Upper lobe of left lung (tissue), 4 donors: ENCODE measurements at regions not wholly inside any gene's neighbourhood (a gene's known extent, or its start where the extent isn't known, plus 50 kb on each side); places are given as distances from the start of the nearest gene placed in this dataset.

ENCODE experiments used
- CTCF ChIP-seq, 6 experiments: fragments of 450-650 bp in 4 of 6; fragments of 200-600 bp in 2 of 6; sonication (generic) in 2 of 6; IDR thresholded peaks; one replicate each; pipeline ENCODE4 v1.5.1; 2016 to 2019; ENCODE audit warnings: antibody characterized with exemption in 6 of 6
- EP300 ChIP-seq, 4 donors: sonication (generic); formaldehyde crosslinking; IDR thresholded peaks; one replicate each; pipeline ENCODE4 v1.5.1; 2017; ENCODE audit warnings: antibody characterized with exemption in 4 of 4, control low read depth in 2 of 4
- POLR2A ChIP-seq, 4 donors: fragments of 450-650 bp; IDR thresholded peaks; one replicate each; pipeline ENCODE4 v1.5.1; 2016 to 2017; ENCODE audit warnings: antibody characterized with exemption in 4 of 4, mild to moderate bottlenecking in 2 of 4
- POLR2AphosphoS5 ChIP-seq, 2 donors: sonication (generic); formaldehyde crosslinking; IDR thresholded peaks; one replicate each; pipeline ENCODE4 v1.5.1; 2017; ENCODE audit warnings: antibody characterized with exemption in 2 of 2

- TF ChIP-seq CTCF (IDR thresholded peaks at IDR 0.05) (no peak), POLR2A (IDR thresholded peaks at IDR 0.05) (no peak), POLR2AphosphoS5 (IDR thresholded peaks at IDR 0.05) (no peak), EP300 (IDR thresholded peaks at IDR 0.05) (no peak)
These were observed 50.9 kb upstream of the RAP1GDS1 start for GRCh38 chr4:98210281-98210680.
